Smooth muscle cell (in vitro differentiated cells): ENCODE measurements at regions not wholly inside any gene's neighbourhood (a gene's known extent, or its start where the extent isn't known, plus 50 kb on each side); places are given as distances from the start of the nearest gene placed in this dataset.

Experiments
- DNase-seq: peaks from one replicate; lab custom pipeline; 2025; ENCODE audit not compliant: unreplicated experiment; lab: John Stamatoyannopoulos, UW
- H2AFZ ChIP-seq: fragments of 200-600 bp; sonication (generic); 2 replicates; pipeline ENCODE4 v1.6.0; 2016; ENCODE audit warnings: antibody characterized with exemption, low read depth, mild to moderate bottlenecking
- H3F3A ChIP-seq: fragments of 200-600 bp; sonication (generic); 2 replicates; pipeline ENCODE4 v1.6.0; 2017; ENCODE audit warnings: antibody characterized with exemption, low read depth
- H3K27ac ChIP-seq: fragments of 200-600 bp; sonication (generic); 2 replicates; pipeline ENCODE4 v1.5.1; 2016; ENCODE audit warnings: low read depth, mild to moderate bottlenecking
- H3K27me3 ChIP-seq: fragments of 200-600 bp; sonication (generic); 2 replicates; pipeline ENCODE4 v1.6.1; 2016; ENCODE audit warnings: low read depth, mild to moderate bottlenecking
- H3K36me3 ChIP-seq: fragments of 200-600 bp; sonication (generic); 2 replicates; pipeline ENCODE4 v1.5.1; 2016; ENCODE audit warnings: low read depth
- H3K4me1 ChIP-seq: fragments of 200-600 bp; sonication (generic); 2 replicates; pipeline ENCODE4 v1.5.1; 2016; ENCODE audit warnings: low read depth
- H3K4me2 ChIP-seq: fragments of 200-600 bp; sonication (generic); 2 replicates; pipeline ENCODE4 v1.6.0; 2016; ENCODE audit warnings: mild to moderate bottlenecking
- H3K4me3 ChIP-seq: fragments of 200-600 bp; sonication (generic); 2 replicates; pipeline ENCODE4 v1.5.1; 2016; ENCODE audit warnings: mild to moderate bottlenecking
- H3K79me2 ChIP-seq: fragments of 200-600 bp; sonication (generic); 2 replicates; pipeline ENCODE4 v1.6.0; 2016; ENCODE audit warnings: low read depth, mild to moderate bottlenecking
- H3K9ac ChIP-seq: fragments of 200-600 bp; sonication (generic); 2 replicates; pipeline ENCODE4 v1.6.0; 2016; ENCODE audit warnings: low read depth
- H3K9me3 ChIP-seq: fragments of 200-600 bp; sonication (generic); replicated peaks from 2 replicates; pipeline ENCODE4 v1.5.1; 2016; ENCODE audit warnings: low read depth
- H4K20me1 ChIP-seq: fragments of 200-600 bp; sonication (generic); 2 replicates; pipeline ENCODE4 v1.6.0; 2016; ENCODE audit warnings: low read depth
- CTCF ChIP-seq: fragments of 200-600 bp; sonication (generic); IDR thresholded peaks from 2 replicates; pipeline ENCODE4 v1.5.1; 2017; ENCODE audit warnings: borderline replicate concordance, mild to moderate bottlenecking, antibody characterized with exemption; ENCODE audit not compliant: insufficient read depth, poor library complexity, severe bottlenecking
- WGBS: methylation state at CpG from one replicate; pipeline ENCODE4 v1.1.7; 2016; ENCODE audit warnings: low lambda C conversion rate; 5-methylcytosine and 5-hydroxymethylcytosine counted together

- H3K9me3 ChIP-seq, result no peaks in the 10 kb centered on the region
- H3K36me3 ChIP-seq, result no peaks in the 10 kb centered on the region
- TF ChIP-seq CTCF, result no peak
- no peak overlapping the region for H3K4me2 ChIP-seq
- 97% methylated on average over 4 of the region's 4 CpGs for WGBS
- H3K27me3 ChIP-seq, result no peaks in the 10 kb centered on the region
- H2AFZ ChIP-seq, result no peak overlapping the region
- H3K4me3 ChIP-seq, result no peak overlapping the region
- no peak overlapping the region for H3K9ac ChIP-seq
- no peaks in the 10 kb centered on the region for H3K79me2 ChIP-seq
- no peaks in the 10 kb centered on the region for H4K20me1 ChIP-seq
- no peaks in the 10 kb centered on the region for H3F3A ChIP-seq
- H3K27ac ChIP-seq, result no peak overlapping the region
- DNase-seq, result no peak
- H3K4me1 ChIP-seq, result no peaks in the 10 kb centered on the region
Measured at GRCh38 chr11:129596351-129596750, 219.3 kb upstream of the TMEM45B start.

GRCh38 chr11:129598378-129598777 is 217.3 kb upstream of the TMEM45B start:
- Histone ChIP-seq H3K4me1 (no peaks in the 10 kb centered on the region), H3K9ac (no peak overlapping the region), H3K27me3 (no peaks in the 10 kb centered on the region), H3F3A (no peaks in the 10 kb centered on the region), H3K4me3 (no peak overlapping the region), H3K4me2 (no peak overlapping the region), H3K79me2 (no peaks in the 10 kb centered on the region), H4K20me1 (no peaks in the 10 kb centered on the region), H3K27ac (no peak overlapping the region), H2AFZ (no peak overlapping the region), H3K36me3 (no peaks in the 10 kb centered on the region), H3K9me3 (no peaks in the 10 kb centered on the region)
- no peak for DNase-seq
- 88% methylated on average over 3 of the region's 3 CpGs for WGBS
- no peak for TF ChIP-seq CTCF

- Histone ChIP-seq H3K4me1 (no peaks in the 10 kb centered on the region), H3K4me2 (no peak overlapping the region), H3K27me3 (no peaks in the 10 kb centered on the region), H3F3A (no peaks in the 10 kb centered on the region), H3K4me3 (no peak overlapping the region), H3K9ac (no peak overlapping the region), H4K20me1 (no peaks in the 10 kb centered on the region), H2AFZ (no peak overlapping the region), H3K9me3 (no peaks in the 10 kb centered on the region), H3K79me2 (no peaks in the 10 kb centered on the region), H3K36me3 (no peaks in the 10 kb centered on the region), H3K27ac (no peak overlapping the region)
- DNase-seq, result no peak
- TF ChIP-seq CTCF, result no peak
Measured at GRCh38 chr11:129605815-129606214, 209.8 kb upstream of the TMEM45B start.

- Histone ChIP-seq H3K9ac (no peak overlapping the region), H3K36me3 (no peaks in the 10 kb centered on the region), H3K27ac (no peak overlapping the region), H3K4me1 (peaks cover 9% of the 10 kb centered on the region), H3K9me3 (no peaks in the 10 kb centered on the region), H3K4me2 (no peak overlapping the region), H3K79me2 (no peaks in the 10 kb centered on the region), H3K4me3 (no peak overlapping the region), H3F3A (no peaks in the 10 kb centered on the region), H4K20me1 (no peaks in the 10 kb centered on the region), H3K27me3 (no peaks in the 10 kb centered on the region), H2AFZ (no peak overlapping the region)
- no peak for TF ChIP-seq CTCF
- 56% methylated on average over 6 of the region's 6 CpGs for WGBS
- DNase-seq, result no peak
Measured at GRCh38 chr11:129608711-129609110, 206.9 kb upstream of the TMEM45B start.
